GM23338 (cell line): ENCODE measurements at regions not wholly inside any gene's neighbourhood (a gene's known extent, or its start where the extent isn't known, plus 50 kb on each side); places are given as distances from the start of the nearest gene placed in this dataset.
"Not testable (repeated sequence)": the region's sequence is repeated elsewhere in the genome, so short reads cannot be mapped to it uniquely, and the experiment has no call there.

Source experiments
- EZH2 ChIP-seq: fragments of 200-600 bp; sonication (generic); IDR thresholded peaks from one replicate; pipeline ENCODE4 v1.8.0; 2017; ENCODE audit warnings: antibody characterized with exemption, mild to moderate bottlenecking, low read depth; ENCODE audit not compliant: unreplicated experiment
- JUNB ChIP-seq: IDR thresholded peaks from one replicate; pipeline ENCODE4 v1.6.1; 2016; ENCODE audit warnings: antibody characterized with exemption; ENCODE audit not compliant: unreplicated experiment
- POLR2AphosphoS5 ChIP-seq: IDR thresholded peaks from 2 replicates; pipeline ENCODE4 v1.6.1; 2016; ENCODE audit warnings: antibody characterized with exemption, low read depth
- TF ChIP-seq, protein P1 (sequence below), 2 experiments: fragments of 200-600 bp in 1 of 2; sonication (generic) in 1 of 2; conservative IDR thresholded peaks; 2 replicates each; pipeline versions ENCODE4 v1.5.1 to v1.6.1; 2016 to 2017; ENCODE audit warnings: antibody characterized with exemption in 2 of 2, low read depth in 2 of 2, mild to moderate bottlenecking in 2 of 2, moderate library complexity in 1 of 2

DNA sequence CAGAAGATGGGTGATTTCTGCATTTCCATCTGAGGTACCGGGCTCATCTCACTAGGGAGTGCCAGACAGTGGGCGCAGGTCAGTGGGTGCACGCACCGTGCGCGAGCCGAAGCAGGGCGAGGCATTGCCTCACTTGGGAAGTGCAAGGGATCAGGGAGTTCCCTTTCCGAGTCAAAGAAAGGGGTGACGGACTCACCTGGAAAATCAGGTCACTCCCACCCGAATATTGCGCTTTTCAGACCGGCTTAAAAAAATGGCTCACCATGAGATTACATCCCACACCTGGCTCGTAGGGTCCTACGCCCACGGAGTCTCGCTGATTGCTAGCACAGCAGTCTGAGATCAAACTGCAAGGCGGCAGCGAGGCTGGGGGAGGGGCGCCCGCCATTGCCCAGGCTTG lies 194.0 kb downstream of the PARM1 start:
- TF ChIP-seq, protein P1, sequence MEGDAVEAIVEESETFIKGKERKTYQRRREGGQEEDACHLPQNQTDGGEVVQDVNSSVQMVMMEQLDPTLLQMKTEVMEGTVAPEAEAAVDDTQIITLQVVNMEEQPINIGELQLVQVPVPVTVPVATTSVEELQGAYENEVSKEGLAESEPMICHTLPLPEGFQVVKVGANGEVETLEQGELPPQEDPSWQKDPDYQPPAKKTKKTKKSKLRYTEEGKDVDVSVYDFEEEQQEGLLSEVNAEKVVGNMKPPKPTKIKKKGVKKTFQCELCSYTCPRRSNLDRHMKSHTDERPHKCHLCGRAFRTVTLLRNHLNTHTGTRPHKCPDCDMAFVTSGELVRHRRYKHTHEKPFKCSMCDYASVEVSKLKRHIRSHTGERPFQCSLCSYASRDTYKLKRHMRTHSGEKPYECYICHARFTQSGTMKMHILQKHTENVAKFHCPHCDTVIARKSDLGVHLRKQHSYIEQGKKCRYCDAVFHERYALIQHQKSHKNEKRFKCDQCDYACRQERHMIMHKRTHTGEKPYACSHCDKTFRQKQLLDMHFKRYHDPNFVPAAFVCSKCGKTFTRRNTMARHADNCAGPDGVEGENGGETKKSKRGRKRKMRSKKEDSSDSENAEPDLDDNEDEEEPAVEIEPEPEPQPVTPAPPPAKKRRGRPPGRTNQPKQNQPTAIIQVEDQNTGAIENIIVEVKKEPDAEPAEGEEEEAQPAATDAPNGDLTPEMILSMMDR (conservative IDR thresholded peaks at IDR 0.05; ENCODE audit: low read depth in 2 of 2): not testable (repeated sequence)
- TF ChIP-seq EZH2, POLR2AphosphoS5, JUNB: not testable (repeated sequence)
